ENCODE measurements at regions not wholly inside any gene's neighbourhood (a gene's known extent, or its start where the extent isn't known, plus 50 kb on each side); places are given as distances from the start of the nearest gene placed in this dataset.

GRCh38 chr2:74764429-74765272 is 69.3 kb upstream of the HK2 start:
- TF ChIP-seq EZH2 (IDR thresholded peaks at IDR 0.05; ENCODE audit: insufficient read depth, low read length), result no peak
- TF ChIP-seq, protein P1, sequence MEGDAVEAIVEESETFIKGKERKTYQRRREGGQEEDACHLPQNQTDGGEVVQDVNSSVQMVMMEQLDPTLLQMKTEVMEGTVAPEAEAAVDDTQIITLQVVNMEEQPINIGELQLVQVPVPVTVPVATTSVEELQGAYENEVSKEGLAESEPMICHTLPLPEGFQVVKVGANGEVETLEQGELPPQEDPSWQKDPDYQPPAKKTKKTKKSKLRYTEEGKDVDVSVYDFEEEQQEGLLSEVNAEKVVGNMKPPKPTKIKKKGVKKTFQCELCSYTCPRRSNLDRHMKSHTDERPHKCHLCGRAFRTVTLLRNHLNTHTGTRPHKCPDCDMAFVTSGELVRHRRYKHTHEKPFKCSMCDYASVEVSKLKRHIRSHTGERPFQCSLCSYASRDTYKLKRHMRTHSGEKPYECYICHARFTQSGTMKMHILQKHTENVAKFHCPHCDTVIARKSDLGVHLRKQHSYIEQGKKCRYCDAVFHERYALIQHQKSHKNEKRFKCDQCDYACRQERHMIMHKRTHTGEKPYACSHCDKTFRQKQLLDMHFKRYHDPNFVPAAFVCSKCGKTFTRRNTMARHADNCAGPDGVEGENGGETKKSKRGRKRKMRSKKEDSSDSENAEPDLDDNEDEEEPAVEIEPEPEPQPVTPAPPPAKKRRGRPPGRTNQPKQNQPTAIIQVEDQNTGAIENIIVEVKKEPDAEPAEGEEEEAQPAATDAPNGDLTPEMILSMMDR (IDR thresholded peaks at IDR 0.05; ENCODE audit: insufficient read depth, low read depth, low read length), result no peak
